KG1 (cell line): ENCODE measurements at regions not wholly inside any gene's neighbourhood (a gene's known extent, or its start where the extent isn't known, plus 50 kb on each side); places are given as distances from the start of the nearest gene placed in this dataset.
"Not testable (repeated sequence)": the region's sequence is repeated elsewhere in the genome, so short reads cannot be mapped to it uniquely, and the experiment has no call there.

ENCODE experiments used
- DNase-seq: peaks from one replicate; lab custom pipeline; 2025; lab: John Stamatoyannopoulos, UW

DNA sequence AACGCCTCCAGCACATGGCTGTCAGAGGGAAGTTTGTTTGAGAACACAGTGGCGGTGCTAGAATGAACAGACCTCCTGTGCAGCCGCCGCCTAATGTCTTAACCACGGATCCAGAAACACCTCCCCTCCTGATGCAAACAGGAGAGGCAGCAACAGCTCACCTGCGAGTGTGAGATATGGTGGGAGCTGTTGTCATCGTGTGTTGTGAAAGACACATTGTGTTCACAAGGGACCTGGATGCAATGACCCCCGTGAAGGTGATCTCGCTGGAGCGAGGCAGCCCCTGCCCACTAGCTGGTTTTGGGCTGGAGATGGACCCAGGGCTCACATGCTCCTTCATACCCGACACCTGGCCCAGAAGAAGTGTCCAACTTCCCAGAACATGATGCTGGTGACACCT, 315.3 kb upstream of the C1orf174 start:
- no peak for DNase-seq

DNA sequence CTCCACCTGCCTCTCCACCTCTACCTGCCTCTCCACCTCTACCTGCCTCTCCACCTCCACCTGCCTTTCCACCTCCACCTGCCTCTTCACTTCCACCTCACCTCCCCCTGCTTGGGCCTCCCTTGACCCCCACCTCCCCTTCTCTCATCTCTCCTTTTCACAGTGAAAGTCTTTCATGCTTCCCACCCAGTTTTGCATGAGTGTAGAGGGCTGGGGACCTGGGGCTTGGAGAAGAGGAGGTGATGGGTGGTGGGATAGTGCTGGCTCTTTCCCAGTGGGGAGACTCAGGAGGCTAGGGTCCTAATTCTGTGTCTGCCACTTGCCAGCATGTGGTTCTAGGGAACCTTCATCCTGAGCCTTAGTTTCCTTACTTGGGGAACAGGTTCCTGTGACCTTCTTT, 316.2 kb upstream of the C1orf174 start:
- no peak for DNase-seq

DNA sequence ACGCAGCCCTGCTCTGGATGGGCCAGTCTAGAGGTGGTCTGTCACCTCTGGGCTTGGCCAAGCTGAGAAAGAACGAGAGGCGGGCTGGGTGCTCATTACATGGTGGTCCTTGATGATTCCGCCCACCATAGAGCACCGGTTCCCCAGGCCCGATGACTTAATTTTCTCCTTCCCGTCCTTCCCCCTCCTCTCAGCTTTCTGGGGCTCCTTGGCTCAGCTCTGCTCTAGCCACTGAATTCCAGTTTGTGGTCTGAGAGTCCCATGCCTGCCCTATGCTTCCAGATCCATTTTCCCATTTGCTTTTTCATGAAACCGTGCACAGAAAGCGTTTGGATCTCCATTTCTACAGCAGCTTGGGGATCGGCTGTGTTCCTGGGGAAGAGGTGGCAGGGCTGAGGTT, 318.5 kb upstream of the C1orf174 start:
- no peak for DNase-seq

DNA sequence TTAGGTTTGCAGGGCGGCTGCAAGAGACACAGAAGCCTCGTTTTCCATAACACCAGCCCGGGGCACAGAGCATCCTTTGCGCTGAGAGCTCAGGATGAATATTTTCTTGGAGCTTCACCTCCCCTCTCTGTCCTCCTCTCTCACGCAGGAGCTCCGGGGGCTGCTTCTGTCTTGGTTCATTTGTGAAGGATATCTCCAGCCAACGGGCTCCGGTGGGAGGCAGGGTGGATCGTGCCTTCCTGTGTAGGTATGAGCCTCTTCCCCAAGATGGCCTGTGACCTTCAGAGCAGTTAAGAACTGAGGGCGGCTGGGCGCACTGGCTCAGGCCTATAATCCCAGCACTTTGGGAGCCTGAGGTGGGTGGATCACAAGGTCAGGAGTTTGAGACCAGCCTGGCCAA, 319.0 kb upstream of the C1orf174 start:
- no peak for DNase-seq

DNA sequence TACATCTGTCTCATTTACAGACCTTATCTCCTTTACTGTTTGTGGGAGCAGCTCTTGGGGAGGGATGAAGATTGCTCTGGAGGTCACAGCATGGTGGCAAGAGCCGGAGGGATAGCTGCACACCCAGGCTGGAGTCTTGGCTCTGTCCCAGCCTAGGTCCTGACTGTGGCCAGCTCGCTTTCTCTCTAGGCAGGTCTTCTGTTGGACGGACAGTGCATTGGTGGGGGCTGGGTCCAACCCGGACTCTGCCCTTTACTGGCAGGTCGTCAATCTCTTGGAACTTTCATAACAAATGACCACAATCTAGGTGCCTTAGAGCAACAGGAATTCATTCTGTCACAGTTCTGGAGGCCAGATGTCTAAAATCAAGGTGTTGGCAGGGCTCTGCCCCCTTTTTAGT, 319.8 kb upstream of the C1orf174 start:
- DNase-seq = no peak

DNA sequence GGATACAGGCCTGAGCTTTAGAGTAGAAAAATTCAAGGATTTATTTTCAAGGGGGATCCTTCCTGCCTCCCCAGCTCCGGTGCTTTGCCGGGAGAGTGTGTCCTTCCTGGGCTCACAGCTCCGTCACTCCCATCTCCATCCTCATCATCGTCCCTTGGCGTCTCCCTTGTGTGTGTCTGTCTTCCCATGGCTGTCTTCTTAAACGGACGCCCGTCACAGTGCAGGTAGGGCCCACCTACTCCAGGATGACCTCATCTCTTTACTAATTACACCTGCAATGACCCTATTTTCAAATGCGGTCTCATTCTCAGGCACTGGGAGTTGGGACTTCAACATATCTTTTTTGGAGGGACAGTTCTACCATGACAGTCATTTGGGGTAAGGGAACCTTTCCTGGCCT, 320.3 kb upstream of the C1orf174 start:
- DNase-seq = no peak

DNA sequence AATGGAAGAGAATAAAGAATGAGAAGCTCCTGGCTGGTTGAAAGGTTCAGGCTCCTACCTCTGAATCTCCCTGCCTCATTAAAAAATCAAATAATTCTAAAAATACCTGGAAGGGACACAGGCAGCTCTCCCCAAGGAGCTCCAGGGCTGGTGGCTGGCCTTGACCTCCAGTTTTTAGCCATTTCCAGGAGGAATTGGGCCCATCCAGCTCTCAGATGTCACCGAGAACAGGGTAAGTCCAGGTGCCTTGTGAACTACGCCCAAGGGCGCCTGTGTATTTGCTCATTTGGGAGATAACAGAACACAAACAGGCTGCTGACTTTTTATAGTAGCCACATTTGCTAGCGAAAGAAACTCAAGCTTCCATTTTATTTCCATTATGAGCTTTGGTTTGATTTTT, 321.0 kb upstream of the C1orf174 start:
- no peak for DNase-seq

DNA sequence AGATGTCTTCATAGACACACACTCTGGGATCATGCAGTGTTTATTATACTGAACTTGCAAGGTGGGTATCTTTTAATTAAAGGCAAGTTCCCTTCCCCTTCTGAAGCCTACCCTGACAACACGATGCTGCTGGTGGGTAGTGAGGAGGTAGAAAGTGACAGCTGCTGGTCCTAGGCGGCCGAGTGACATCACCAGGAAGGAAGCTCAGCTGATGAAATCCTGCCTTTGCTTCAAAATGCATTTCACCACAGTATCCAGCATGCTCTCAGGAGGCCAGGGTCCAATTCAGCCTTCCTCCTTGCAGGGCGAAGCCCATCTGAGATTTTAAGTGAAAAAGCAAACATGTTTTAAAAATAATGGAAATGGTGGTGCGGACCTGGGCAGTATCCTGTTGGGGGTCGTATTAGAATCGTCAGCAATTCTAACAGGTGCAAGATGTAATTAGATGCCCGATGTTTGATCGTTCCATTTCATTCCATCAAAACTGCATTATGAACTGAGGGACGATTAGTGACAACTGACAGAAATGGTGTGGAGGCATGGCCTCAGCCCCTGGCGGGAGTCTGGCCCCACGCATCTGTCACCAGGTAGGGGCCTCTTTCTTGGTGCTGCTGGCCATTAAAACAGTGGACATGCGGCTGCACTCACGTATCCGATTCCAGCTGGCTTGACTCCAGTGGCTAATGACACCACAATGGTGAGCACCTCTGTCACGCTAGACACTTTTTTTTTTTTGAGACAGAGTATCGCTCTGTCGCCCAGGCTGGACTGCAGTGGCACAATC, 324.8 kb upstream of the C1orf174 start:
- DNase-seq = no peak

DNA sequence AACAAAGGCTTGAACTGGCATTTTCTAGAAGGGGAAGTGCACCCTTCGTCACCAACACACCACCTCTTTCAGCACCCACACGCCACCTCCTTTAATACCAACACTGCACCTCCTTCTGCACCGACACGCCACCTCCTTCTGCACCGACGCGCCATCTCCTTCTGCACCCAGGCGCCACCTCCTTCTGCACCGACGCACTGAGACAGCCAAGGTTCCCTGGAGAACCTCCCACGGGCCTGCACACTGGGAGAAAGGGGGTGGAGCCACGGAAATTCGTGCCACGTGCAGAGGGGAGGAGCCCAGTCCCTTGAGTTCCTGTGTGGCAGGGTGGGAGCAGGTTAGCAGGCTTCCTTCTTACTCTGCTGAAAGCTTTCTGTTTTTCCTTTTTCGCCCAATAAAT, 327.9 kb upstream of the C1orf174 start:
- DNase-seq = no peak

DNA sequence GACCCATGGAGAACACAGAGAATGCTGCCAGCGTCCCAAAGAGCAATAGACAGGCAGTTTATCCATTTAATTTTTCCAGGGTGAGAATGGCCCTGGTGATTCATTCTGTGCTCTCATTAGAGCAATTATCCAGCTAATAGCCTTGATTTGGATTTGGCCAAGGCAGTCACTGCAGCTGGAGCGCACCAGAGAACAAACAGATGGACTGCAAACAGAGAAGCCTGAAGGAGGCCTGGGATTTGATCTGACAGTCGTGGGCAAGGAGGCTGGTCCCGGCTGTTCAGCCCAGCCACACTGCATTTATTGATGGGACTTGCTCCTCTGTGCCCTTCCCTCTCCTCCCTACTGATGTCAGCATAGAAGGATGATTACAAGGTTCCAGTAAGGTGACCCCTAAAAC, 353.9 kb upstream of the C1orf174 start:
- DNase-seq = no peak

DNA sequence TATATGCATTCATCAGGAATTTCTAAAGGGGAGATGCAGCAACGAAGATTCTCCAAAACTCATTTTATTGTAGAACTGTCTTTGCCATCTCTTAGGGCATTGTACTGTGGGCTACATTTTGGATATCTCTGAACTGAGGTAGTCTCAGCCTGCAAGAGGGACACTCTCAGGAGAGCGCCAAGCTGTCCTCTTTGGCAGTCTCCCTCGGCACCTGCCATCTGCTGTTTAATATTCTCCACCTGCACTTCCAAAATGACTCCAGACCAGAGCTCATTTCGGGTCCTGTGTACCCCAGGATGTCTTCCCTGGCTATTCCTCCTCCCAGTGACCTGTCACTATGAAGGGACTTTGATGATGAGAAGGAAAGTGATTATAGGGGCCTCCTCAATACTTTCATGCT, 356.3 kb upstream of the C1orf174 start:
- DNase-seq = no peak

DNA sequence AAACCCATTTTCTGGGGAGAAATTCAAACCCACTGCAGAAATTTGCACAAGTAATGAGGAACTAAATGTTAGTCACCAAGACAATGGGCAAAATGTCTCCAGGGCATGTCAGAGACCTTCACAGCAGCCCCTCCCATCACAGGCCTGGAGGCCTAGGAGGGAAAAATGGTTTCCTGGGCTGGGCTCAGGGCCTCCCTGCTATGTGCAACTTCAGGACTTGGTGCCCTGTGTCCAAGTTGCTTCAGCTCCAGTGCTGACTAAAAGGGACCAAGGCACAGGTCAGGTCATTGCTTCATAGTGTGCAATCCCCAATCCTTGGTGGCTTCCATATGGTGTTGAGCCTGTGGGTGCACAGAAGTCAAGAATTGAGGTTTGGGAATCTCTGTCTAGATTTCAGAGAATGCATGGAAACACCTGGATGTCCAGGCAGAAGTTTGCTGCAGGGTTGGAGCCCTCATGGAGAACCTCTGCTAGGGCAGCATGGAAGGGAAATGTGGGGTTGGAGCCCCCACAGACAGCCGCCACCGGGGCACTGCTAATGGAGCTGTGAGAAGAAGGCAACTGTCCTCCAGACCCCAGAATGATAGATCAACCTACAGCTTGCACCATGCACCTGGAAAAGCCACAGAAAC, 358.2 kb upstream of the C1orf174 start:
- DNase-seq = not testable (repeated sequence)

DNA sequence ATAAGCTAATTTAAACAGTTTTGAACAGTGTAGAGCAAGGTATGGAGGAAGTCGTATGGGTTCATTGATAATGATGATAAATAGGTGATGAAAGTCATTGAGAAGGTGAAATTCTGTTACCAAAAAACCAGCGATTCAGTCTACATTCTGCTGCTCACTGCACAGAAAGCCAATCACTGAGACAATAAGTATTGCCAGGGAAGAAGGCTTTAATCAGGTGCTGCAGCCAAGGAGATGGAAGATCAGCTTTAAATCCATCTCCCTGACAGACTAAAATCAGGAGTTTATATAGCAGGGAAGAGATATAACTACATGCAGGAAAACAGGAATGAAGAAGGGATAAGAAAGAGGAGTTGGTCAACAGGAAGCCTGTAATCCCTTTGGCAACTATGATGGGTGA, 361.3 kb upstream of the C1orf174 start:
- no peak for DNase-seq

DNA sequence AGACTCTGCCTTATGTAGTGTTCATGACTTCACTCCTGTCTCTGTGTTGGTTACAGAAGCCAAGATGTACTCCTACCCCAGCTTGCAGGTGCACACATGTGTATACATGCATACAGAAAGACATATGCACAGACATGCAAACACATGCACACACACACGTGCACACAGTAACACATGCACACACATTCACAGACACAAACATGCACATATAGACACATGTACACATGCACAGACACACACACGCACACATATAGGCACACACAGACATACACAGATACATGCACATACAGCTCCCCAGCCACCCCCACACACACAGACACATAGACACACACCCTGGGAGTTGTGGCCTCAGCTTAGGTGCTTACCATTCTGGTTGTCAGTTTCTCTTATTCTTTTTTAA, 362.6 kb upstream of the C1orf174 start:
- no peak for DNase-seq

DNA sequence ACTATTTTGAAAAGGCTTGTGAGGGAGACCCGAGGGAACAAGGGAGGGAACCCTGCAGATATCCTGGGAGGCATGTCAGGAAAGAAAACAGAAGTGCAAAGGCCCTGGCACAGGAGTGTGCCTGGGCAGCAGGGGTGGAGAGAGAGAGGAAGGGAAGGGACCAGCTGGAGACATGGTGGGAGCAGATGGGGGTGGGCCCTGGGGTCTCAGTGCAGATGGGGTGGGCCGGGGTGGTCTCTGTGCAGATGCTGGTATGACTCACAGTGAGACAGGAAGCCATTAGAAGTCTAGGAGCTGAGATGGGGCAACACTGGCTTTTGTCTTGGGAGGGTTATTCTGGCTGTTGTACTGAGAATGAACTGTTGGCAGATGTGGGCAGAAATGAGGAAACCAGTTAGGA, 363.6 kb upstream of the C1orf174 start:
- DNase-seq = no peak

DNA sequence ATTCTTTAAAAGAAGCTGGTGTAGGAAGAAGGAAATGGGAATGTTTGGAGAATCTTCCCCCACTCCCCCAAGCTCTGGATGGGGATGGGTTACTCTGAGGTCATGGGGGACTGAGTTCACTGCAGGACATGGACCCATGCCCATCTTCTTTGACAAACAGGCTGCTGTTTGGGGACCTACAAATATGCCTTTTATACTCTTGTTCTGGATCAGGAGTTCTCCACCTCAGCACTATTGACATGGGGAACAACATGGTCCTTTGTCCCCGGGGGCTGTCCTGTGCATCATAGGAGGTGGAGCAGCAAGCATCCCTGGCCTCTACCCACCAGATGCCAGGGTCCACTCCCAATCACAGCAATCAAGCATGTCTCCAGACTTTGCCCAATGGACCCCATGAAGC, 365.8 kb upstream of the C1orf174 start:
- no peak for DNase-seq

DNA sequence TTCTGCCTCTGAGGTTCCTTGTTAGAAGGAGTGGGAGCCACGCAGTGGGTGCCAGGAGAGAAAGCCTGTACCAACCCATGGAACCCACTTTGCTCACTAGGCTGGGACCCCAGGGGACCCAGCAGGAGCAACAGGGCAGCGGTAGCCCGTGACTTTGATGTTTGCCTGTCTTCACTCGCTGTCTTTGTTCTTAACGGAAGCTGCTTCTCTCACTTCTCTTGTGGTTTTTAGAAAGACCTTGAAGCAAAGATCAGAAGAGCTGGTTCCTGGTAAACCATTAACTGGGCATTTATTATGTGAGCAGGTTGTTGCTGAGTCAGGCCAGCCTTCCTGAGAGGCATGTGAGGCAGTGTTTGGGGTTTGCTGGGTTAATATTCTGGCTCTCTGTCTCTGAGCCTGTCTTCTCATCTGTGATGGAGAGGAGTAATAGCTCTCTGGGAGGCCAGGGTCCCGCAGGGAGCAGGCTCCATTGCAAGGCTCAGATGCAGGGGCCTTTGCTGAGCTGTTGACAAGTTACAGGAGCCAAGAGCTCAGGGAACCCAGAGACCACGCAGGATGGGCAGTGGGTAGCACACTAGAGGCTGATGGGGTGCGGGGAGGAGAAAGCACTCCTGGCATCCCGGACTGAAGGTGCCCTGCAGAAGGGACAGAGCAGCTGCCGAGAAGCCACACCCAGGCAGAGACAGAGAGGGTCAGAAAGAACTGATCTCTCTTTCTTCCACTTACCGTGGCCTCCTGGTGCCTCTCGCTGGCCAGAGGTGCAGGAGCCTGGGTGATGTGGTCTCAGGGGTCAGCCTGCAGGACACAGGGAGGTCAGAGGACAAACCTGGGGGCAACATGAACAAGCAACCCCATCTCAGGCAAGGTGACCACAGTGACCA, 367.5 kb upstream of the C1orf174 start:
- DNase-seq = no peak

DNA sequence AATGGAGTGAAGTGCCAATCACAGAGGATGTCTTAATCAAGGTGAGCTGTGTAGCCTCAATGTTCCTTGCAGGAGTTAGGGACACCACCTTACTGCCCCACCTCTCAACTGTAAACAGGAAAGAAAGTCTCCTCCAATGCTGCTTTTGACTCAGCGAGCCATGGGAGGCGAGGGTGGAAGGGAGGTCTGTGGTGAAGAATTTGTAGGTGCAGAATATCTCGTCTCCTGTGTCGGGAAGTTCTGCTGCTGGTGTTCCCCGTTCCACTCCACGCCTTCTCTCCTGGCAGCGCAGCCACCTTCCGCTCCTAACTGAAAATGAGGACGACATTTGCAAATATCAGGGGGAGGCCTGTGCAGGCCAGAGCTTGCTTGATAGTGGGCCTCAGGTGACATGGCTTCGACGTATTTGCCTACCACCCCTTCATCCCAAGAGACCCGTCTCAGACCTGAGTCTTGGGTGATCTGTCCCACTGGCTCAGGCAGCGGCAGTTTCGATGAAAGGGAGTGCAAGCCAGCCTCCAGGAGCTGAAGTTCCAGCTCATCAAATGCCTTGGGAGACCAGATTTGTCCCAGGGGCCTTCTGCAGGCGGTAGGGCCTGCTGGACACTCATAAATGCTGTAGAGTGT, 368.3 kb upstream of the C1orf174 start:
- no peak for DNase-seq

DNA sequence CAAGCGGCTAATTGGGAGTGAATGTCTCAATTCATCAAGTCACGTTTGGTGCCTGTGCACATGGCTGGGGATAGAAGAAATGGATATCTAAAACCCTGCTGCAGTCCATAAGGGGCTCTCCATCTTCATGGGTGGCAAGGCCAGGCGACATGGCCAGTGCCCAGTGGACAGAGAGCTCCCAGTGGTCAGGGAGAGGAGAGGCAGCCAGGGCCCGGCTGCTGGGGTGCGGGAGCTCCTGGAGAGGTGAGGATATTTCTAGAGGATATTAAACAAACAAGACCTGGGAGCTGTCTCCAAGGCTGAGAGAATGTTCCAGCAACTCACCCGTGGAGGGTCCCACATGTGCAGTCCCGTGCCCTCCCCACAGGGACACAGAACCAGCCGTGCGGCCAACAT, 368.8 kb upstream of the C1orf174 start:
- no peak for DNase-seq

DNA sequence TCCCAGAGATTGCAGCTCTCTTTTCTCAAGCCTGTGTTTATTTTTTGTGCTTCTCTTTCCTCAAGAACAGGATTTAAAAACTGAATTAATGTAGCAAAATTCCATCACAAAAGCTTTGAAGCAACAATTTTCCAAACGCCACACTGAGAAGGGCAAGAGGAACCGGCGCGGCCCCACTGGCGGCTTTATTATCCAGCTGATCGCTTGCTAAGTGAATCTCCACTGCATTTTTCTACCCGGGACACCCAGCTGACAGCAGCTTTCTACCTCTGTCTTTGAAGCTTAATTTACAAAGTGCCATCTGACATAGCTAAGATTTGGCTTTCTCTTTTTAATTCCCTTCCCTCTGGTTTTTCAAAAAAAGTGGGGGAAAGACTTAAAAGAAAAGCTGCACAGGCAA, 369.3 kb upstream of the C1orf174 start:
- DNase-seq = no peak

DNA sequence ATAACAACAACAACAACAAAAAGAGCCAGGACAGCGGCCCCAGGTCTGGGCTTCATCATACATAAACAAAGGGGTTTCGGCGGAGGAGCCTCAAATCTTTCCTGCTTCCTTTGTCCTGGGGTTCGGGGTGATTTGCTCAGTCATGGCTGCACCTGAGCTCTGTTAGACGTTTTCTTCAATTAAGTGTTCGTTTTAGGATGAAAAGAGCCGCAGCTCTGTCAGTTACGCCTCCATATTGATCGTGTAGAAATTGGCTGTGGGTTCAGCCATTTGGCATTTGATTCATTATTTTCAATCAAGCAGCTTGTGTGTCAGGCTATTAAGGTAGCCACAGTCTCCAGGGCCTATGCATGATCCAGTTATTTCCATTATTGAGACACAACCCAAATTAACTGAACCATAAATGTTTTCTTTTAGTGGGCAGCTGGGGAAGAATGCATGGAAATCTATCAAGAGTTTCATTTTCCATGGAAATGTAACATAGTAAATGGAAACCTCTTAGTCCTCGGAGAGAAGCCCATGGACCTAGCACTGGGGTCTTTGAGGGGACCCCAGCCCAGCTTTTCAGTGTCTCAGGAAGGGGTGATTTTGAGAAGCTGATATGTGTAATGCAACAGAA, 370.0 kb upstream of the C1orf174 start:
- DNase-seq = no peak
